Esophagus muscularis mucosa (tissue), 4 donors: ENCODE measurements at regions not wholly inside any gene's neighbourhood (a gene's known extent, or its start where the extent isn't known, plus 50 kb on each side); places are given as distances from the start of the nearest gene placed in this dataset.

ENCODE experiments used
- DNase-seq: peaks from one replicate; pipeline ENCODE4 v3.0.0-alpha.2; 2017; ENCODE audit errors: extremely low spot score
- H3K27ac ChIP-seq, 4 donors: fragments of 200-600 bp; sonication (generic); replicated peaks in 1 of 4; 1 replicate in 3 of 4; 2 replicates in 1 of 4; pipeline ENCODE4 v1.5.1; 2016 to 2019; ENCODE audit warnings: mild to moderate bottlenecking in 1 of 4
- H3K27me3 ChIP-seq, 4 donors: fragments of 200-600 bp; sonication (generic); one replicate each; pipeline versions ENCODE4 v1.5.1 to v1.6.0; 2016 to 2019
- H3K36me3 ChIP-seq, 4 donors: fragments of 200-600 bp; sonication (generic); one replicate each; pipeline ENCODE4 v1.5.1; 2016 to 2019
- H3K4me1 ChIP-seq, 4 donors: fragments of 200-600 bp; sonication (generic); one replicate each; pipeline ENCODE4 v1.5.1; 2016 to 2019
- H3K4me3 ChIP-seq, 4 donors: fragments of 200-600 bp; sonication (generic); 1 replicate in 2 of 4; 2 replicates in 2 of 4; pipeline ENCODE4 v1.5.1; 2016 to 2019; ENCODE audit warnings: mild to moderate bottlenecking in 4 of 4, moderate library complexity in 1 of 4
- H3K9me3 ChIP-seq, 4 donors: fragments of 200-600 bp; sonication (generic); 1 replicate in 3 of 4; 2 replicates in 1 of 4; pipeline ENCODE4 v1.5.1; 2016 to 2019
- EP300 ChIP-seq: sonication (generic); formaldehyde crosslinking; IDR thresholded peaks from one replicate; pipeline ENCODE4 v1.6.1; 2017; ENCODE audit warnings: antibody characterized with exemption
- POLR2A ChIP-seq: fragments of 450-650 bp; IDR thresholded peaks from one replicate; pipeline ENCODE4 v1.6.1; 2017; ENCODE audit warnings: antibody characterized with exemption, moderate library complexity, mild to moderate bottlenecking, low read depth
- POLR2AphosphoS5 ChIP-seq, 2 donors: sonication (generic); formaldehyde crosslinking; IDR thresholded peaks; one replicate each; pipeline ENCODE4 v1.6.1; 2017; ENCODE audit warnings: antibody characterized with exemption in 2 of 2
- WGBS: methylation state at CpG from one replicate; pipeline ENCODE4 v1.1.5; 2018; 5-methylcytosine and 5-hydroxymethylcytosine counted together
- intact Hi-C: fragments of 100-400 bp; cut with DNase I; formaldehyde crosslinking; loops from one replicate; pipeline ENCODE4 v1.15.1; 2023
- TF ChIP-seq, protein P1 (sequence below), 3 experiments: fragments of 200-600 bp in 2 of 3; fragments of 450-650 bp in 1 of 3; sonication (generic) in 2 of 3; IDR thresholded peaks; one replicate each; pipeline ENCODE4 v1.5.1; 2017 to 2019; ENCODE audit warnings: antibody characterized with exemption in 3 of 3, mild to moderate bottlenecking in 2 of 3, moderate library complexity in 1 of 3

DNA sequence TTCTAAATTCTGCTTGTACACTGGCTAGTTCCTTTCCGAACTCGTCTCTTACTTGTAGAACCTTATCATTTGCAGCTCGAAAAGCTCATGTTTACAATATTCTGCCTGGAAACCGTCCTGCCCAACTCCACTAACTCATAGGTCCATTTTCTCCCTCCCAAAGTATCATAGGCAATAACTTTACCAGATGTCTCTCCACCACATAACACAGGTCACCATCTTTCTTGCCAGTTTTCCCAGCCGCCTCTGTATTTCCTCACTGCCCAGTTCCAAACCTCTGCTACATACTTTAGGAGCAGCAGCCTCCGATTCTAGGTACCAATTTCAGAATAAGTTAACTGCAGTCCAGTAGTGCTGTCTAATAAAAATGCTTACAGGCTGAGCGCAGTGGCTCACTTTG lies 259.5 kb downstream of the GLI2 start:
- no peak overlapping the region for H3K4me3 ChIP-seq
- H3K27me3 ChIP-seq: no peaks in the 10 kb centered on the region
- H3K27ac ChIP-seq: no peak overlapping the region
- TF ChIP-seq POLR2AphosphoS5 (IDR thresholded peaks at IDR 0.05): no peak
- TF ChIP-seq EP300: no peak
- no peak for TF ChIP-seq POLR2A
- TF ChIP-seq, protein P1, sequence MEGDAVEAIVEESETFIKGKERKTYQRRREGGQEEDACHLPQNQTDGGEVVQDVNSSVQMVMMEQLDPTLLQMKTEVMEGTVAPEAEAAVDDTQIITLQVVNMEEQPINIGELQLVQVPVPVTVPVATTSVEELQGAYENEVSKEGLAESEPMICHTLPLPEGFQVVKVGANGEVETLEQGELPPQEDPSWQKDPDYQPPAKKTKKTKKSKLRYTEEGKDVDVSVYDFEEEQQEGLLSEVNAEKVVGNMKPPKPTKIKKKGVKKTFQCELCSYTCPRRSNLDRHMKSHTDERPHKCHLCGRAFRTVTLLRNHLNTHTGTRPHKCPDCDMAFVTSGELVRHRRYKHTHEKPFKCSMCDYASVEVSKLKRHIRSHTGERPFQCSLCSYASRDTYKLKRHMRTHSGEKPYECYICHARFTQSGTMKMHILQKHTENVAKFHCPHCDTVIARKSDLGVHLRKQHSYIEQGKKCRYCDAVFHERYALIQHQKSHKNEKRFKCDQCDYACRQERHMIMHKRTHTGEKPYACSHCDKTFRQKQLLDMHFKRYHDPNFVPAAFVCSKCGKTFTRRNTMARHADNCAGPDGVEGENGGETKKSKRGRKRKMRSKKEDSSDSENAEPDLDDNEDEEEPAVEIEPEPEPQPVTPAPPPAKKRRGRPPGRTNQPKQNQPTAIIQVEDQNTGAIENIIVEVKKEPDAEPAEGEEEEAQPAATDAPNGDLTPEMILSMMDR (IDR thresholded peaks at IDR 0.05): no peak
- WGBS: 88% methylated on average over 7 of the region's 7 CpGs
- peaks cover 0 to 17% (median 7%) of the 10 kb centered on the region in 4 donors for H3K36me3 ChIP-seq
- no peaks in the 10 kb centered on the region for H3K4me1 ChIP-seq
- DNase-seq: no peak
- H3K9me3 ChIP-seq: no peaks in the 10 kb centered on the region
- intact Hi-C loops: no loop called here

GRCh38 chr2:120995656-120996190 lies 260.1 kb downstream of the GLI2 start:
- TF ChIP-seq, protein P1 (IDR thresholded peaks at IDR 0.05): no peak
- no peak for TF ChIP-seq EP300
- TF ChIP-seq POLR2AphosphoS5 (IDR thresholded peaks at IDR 0.05): no peak
- TF ChIP-seq POLR2A: no peak
- H3K9me3 ChIP-seq: no peaks in the 10 kb centered on the region
- H3K27ac ChIP-seq: no peak overlapping the region
- 96% methylated on average over 15 of the region's 15 CpGs for WGBS
- H3K27me3 ChIP-seq: no peaks in the 10 kb centered on the region
- peak; percentile 57 for DNase-seq
- peaks cover 0 to 11% (median 5%) of the 10 kb centered on the region in 4 donors for H3K36me3 ChIP-seq
- H3K4me3 ChIP-seq: no peak overlapping the region
- H3K4me1 ChIP-seq: no peaks in the 10 kb centered on the region
- intact Hi-C loops: no loop called here

GRCh38 chr2:120999377-121000097 lies 263.9 kb downstream of the GLI2 start:
- TF ChIP-seq POLR2AphosphoS5 (IDR thresholded peaks at IDR 0.05) (no peak), EP300 (no peak), POLR2A (no peak)
- TF ChIP-seq, protein P1 (IDR thresholded peaks at IDR 0.05): no peak
- Histone ChIP-seq H3K36me3 (no peaks in the 10 kb centered on the region), H3K4me1 (no peaks in the 10 kb centered on the region), H3K27ac (no peak overlapping the region), H3K4me3 (no peak overlapping the region), H3K9me3 (no peaks in the 10 kb centered on the region), H3K27me3 (no peaks in the 10 kb centered on the region)
- DNase-seq: peak; percentile 85
- intact Hi-C loops: no loop called here
- WGBS: 90% methylated on average over 3 of the region's 6 CpGs

DNA sequence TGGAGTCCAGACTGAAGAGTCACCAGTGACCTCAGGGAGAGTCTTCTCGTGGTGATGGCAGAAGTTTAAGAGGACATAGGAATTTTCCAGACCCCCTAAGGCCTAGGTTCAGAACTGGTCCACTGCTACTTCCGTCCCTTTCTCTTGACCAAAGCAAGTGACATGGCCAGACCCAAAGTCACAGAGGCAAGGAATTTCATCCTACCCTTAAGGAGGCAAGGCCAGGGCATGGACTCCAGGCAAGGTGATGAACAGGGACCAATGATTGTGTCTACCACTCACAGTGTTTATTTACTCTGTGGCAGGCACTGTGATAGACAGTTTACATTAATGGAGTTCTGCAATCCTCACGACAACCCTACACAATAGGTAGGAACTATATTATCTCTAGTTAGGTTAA lies 265.1 kb downstream of the GLI2 start:
- no peak for DNase-seq
- TF ChIP-seq, protein P1 (IDR thresholded peaks at IDR 0.05): no peak
- no peak for TF ChIP-seq EP300
- no peak for TF ChIP-seq POLR2AphosphoS5 (IDR thresholded peaks at IDR 0.05)
- TF ChIP-seq POLR2A: no peak
- intact Hi-C loops: no loop called here
- no peaks in the 10 kb centered on the region for H3K36me3 ChIP-seq
- H3K9me3 ChIP-seq: no peaks in the 10 kb centered on the region
- no peaks in the 10 kb centered on the region for H3K27me3 ChIP-seq
- H3K4me1 ChIP-seq: no peaks in the 10 kb centered on the region
- H3K27ac ChIP-seq: no peak overlapping the region
- WGBS: 85% methylated on average over 3 of the region's 3 CpGs
- H3K4me3 ChIP-seq: no peak overlapping the region

GRCh38 chr2:121001641-121002040 lies 266.0 kb downstream of the GLI2 start:
- TF ChIP-seq, protein P1 (IDR thresholded peaks at IDR 0.05): no peak
- TF ChIP-seq POLR2A (no peak), EP300 (no peak), POLR2AphosphoS5 (IDR thresholded peaks at IDR 0.05) (no peak)
- Histone ChIP-seq H3K4me3 (no peak overlapping the region), H3K4me1 (no peaks in the 10 kb centered on the region), H3K27me3 (no peaks in the 10 kb centered on the region), H3K9me3 (no peaks in the 10 kb centered on the region), H3K36me3 (no peaks in the 10 kb centered on the region), H3K27ac (no peak overlapping the region)
- intact Hi-C loops: no loop called here
- peak; percentile 81 for DNase-seq
